EL (cell line): ENCODE measurements at regions not wholly inside any gene's neighbourhood (a gene's known extent, or its start where the extent isn't known, plus 50 kb on each side); places are given as distances from the start of the nearest gene placed in this dataset.

Experiments used
- DNase-seq: peaks from one replicate; pipeline ENCODE4 v3.0.0-alpha.2; 2016

GRCh38 chr2:139819273-139819796 is 1039.1 kb upstream of the NXPH2 start:
- DNase-seq, result no peak

GRCh38 chr2:139814458-139814857 is 1034.3 kb upstream of the NXPH2 start:
- no peak for DNase-seq

GRCh38 chr2:139813340-139813739 is 1033.2 kb upstream of the NXPH2 start:
- DNase-seq, result no peak

GRCh38 chr2:139805441-139805840 is 1025.3 kb upstream of the NXPH2 start:
- DNase-seq, result no peak

GRCh38 chr2:139798391-139798790 is 1018.2 kb upstream of the NXPH2 start:
- DNase-seq, result no peak

- DNase-seq, result no peak
Measured at GRCh38 chr2:139790807-139791752, 1010.9 kb upstream of the NXPH2 start.

- no peak for DNase-seq
Measured at GRCh38 chr2:139790136-139790535, 1009.9 kb upstream of the NXPH2 start.

- no peak for DNase-seq
Measured at GRCh38 chr2:139778732-139779131, 998.5 kb upstream of the NXPH2 start.

- DNase-seq, result no peak
Measured at GRCh38 chr2:139773720-139774277, 993.6 kb upstream of the NXPH2 start.

GRCh38 chr2:139769633-139770032 is 989.4 kb upstream of the NXPH2 start:
- no peak for DNase-seq

GRCh38 chr2:139763705-139764104 is 983.5 kb upstream of the NXPH2 start:
- no peak for DNase-seq

- DNase-seq, result no peak
Measured at GRCh38 chr2:139759000-139759505, 978.9 kb upstream of the NXPH2 start.

GRCh38 chr2:139746901-139747300 is 966.7 kb upstream of the NXPH2 start:
- DNase-seq, result no peak

- no peak for DNase-seq
Measured at GRCh38 chr2:139744273-139744672, 964.1 kb upstream of the NXPH2 start.

- no peak for DNase-seq
Measured at GRCh38 chr2:139742216-139743172, 962.3 kb upstream of the NXPH2 start.

- no peak for DNase-seq
Measured at GRCh38 chr2:139737659-139738058, 957.5 kb upstream of the NXPH2 start.

GRCh38 chr2:139730197-139730596 is 950.0 kb upstream of the NXPH2 start:
- no peak for DNase-seq

- no peak for DNase-seq
Measured at GRCh38 chr2:139721411-139721995, 941.3 kb upstream of the NXPH2 start.

GRCh38 chr2:139720056-139720455 is 939.9 kb upstream of the NXPH2 start:
- DNase-seq, result no peak

GRCh38 chr2:139704606-139705005 is 924.4 kb upstream of the NXPH2 start:
- no peak for DNase-seq

- no peak for DNase-seq
Measured at GRCh38 chr2:139694327-139694726, 914.1 kb upstream of the NXPH2 start.

- no peak for DNase-seq
Measured at GRCh38 chr2:139686205-139686604, 906.0 kb upstream of the NXPH2 start.
